Caco-2 (cell line): ENCODE measurements at regions not wholly inside any gene's neighbourhood (a gene's known extent, or its start where the extent isn't known, plus 50 kb on each side); places are given as distances from the start of the nearest gene placed in this dataset.
"Not testable (repeated sequence)": the region's sequence is repeated elsewhere in the genome, so short reads cannot be mapped to it uniquely, and the experiment has no call there.

Source experiments
- BruUV-seq: library from RNA; stranded (reverse); fragments of 400-500 nt; replicated peaks from 2 replicates; lab custom pipeline; 2021; lab: Mats Ljungman, UMichigan
- CTCF ChIA-PET: fragments of 300-600 bp; sonication (Branson Sonifier 250); formaldehyde crosslinking; loops from one replicate; lab custom pipeline; 2022; ENCODE audit warnings: antibody characterized with exemption; lab: Charles Lee
- POLR2A ChIA-PET: fragments of 300-600 bp; sonication (Branson Sonifier 250); formaldehyde crosslinking; loops from one replicate; lab custom pipeline; 2022; ENCODE audit warnings: antibody characterized with exemption; lab: Charles Lee
- DNase-seq, 2 experiments: peaks; one replicate each; pipeline versions ENCODE4 v3.0.0 to v3.0.0-alpha.2; 2020 to 2022
- H3K27me3 ChIP-seq: replicated peaks from 2 replicates; pipeline ENCODE4 v1.6.0; 2011; ENCODE audit warnings: low read length; ENCODE audit not compliant: control insufficient read depth, insufficient read depth
- H3K36me3 ChIP-seq: 2 replicates; pipeline ENCODE4 v1.5.1; 2011; ENCODE audit warnings: low read length; ENCODE audit not compliant: control insufficient read depth, insufficient read depth
- H3K4me1 ChIP-seq: fragments of 250-450 bp; sonication (Bioruptor Pico); 2 replicates; pipeline ENCODE4 v1.5.1; 2020; ENCODE audit warnings: mild to moderate bottlenecking
- H3K4me3 ChIP-seq: 2 replicates; pipeline ENCODE4 v1.5.1; 2011; ENCODE audit warnings: low read depth, mild to moderate bottlenecking, control low read depth, low read length
- H3K9me3 ChIP-seq: fragments of 250-450 bp; sonication (Bioruptor Pico); 2 replicates; pipeline ENCODE4 v1.5.1; 2020; ENCODE audit warnings: mild to moderate bottlenecking, moderate library complexity
- H3K27ac Mint-ChIP-seq: one replicate; pipeline ENCODE4 v1.8.0; 2022; ENCODE audit warnings: mixed read lengths; ENCODE audit not compliant: unreplicated experiment
- H3K27me3 Mint-ChIP-seq: one replicate; pipeline ENCODE4 v1.8.0; 2022; ENCODE audit warnings: mixed read lengths; ENCODE audit not compliant: insufficient read depth, unreplicated experiment
- H3K36me3 Mint-ChIP-seq: one replicate; pipeline ENCODE4 v1.8.0; 2022; ENCODE audit warnings: mild to moderate bottlenecking, mixed read lengths; ENCODE audit not compliant: insufficient read depth, unreplicated experiment
- H3K4me1 Mint-ChIP-seq: one replicate; pipeline ENCODE4 v1.8.0; 2022; ENCODE audit warnings: low read depth, mixed read lengths; ENCODE audit not compliant: unreplicated experiment
- H3K4me3 Mint-ChIP-seq: one replicate; pipeline ENCODE4 v1.8.0; 2022; ENCODE audit warnings: mild to moderate bottlenecking, moderate library complexity, mixed read lengths; ENCODE audit not compliant: unreplicated experiment
- H3K9me3 Mint-ChIP-seq: one replicate; pipeline ENCODE4 v1.8.0; 2022; ENCODE audit warnings: mixed read lengths; ENCODE audit not compliant: unreplicated experiment
- CTCF ChIP-seq, 2 experiments: fragments of 200-600 bp in 1 of 2; IDR thresholded peaks; 1 replicate in 1 of 2; 2 replicates in 1 of 2; pipeline versions ENCODE4 v1.5.1 to v1.8.0; 2011 to 2022; ENCODE audit warnings: antibody characterized with exemption in 1 of 2, control low read depth in 1 of 2, inconsistent platforms in 1 of 2, low read depth in 1 of 2, low read length in 1 of 2, mild to moderate bottlenecking in 1 of 2, moderate library complexity in 1 of 2; ENCODE audit not compliant: insufficient read depth in 1 of 2, severe bottlenecking in 1 of 2, unreplicated experiment in 1 of 2
- intact Hi-C: fragments of 100-400 bp; cut with micrococcal nuclease; formaldehyde crosslinking; loops from one replicate; pipeline ENCODE4 v1.10.0; 2022; ENCODE audit not compliant: unreplicated experiment

DNA sequence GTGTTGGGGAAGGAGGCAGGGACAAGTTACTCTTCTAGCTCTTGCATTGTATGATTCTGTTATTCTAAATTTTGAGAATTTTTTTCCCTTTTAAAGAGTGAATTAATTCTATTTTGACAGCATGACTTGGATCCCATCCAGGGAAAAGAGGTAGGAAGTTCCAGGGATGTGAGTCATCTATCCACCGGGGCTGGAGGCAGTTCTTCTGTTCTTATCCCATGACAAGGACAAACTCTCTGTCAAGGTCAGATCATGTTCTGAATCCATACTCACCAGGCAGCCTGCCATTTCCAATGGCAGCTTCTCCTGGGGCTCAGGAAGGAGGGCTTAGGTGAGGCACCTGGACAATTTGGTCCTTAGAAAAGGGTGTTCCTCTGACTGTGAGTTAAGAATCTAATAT, 132.0 kb upstream of the MED14 start:
- no peaks in the 10 kb centered on the region for H3K36me3 Mint-ChIP-seq
- no peak for TF ChIP-seq CTCF (IDR thresholded peaks at IDR 0.05; ENCODE audit: insufficient read depth in 1 of 2, low read depth in 1 of 2, low read length in 1 of 2, severe bottlenecking in 1 of 2, unreplicated experiment in 1 of 2)
- Histone ChIP-seq H3K36me3 (no peaks in the 10 kb centered on the region), H3K27me3 (no peaks in the 10 kb centered on the region), H3K9me3 (no peaks in the 10 kb centered on the region), H3K4me3 (no peak overlapping the region), H3K4me1 (no peaks in the 10 kb centered on the region)
- ChIA-PET CTCF (no interaction called here), POLR2A (no interaction called here)
- peaks cover 3% of the 10 kb centered on the region for H3K27me3 Mint-ChIP-seq
- H3K4me3 Mint-ChIP-seq = no peak overlapping the region
- no peak for DNase-seq
- H3K27ac Mint-ChIP-seq = no peak overlapping the region
- no TSS peak for BruUV-seq
- intact Hi-C loops = no loop called here
- no peaks in the 10 kb centered on the region for H3K9me3 Mint-ChIP-seq
- no peaks in the 10 kb centered on the region for H3K4me1 Mint-ChIP-seq

DNA sequence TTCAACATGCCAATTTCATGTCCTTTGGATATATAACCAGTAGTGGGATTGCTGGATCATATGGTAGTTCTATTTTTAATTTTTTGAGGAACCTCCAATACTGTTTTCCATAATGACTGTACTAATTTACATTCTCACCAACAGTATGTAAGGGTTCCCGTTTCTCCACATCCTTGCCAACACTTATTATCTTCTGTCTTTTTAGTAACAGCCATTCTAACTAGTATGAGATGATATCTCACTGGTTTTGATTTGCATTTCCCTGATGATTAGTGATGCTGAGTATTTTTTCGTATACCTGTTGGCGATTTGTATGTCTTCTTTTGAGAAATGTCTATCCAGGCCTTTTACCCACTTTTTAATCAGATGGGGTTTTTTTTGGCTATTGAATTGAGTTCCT, 133.5 kb upstream of the MED14 start:
- H3K27ac Mint-ChIP-seq = no peak overlapping the region
- Histone ChIP-seq H3K36me3 (no peaks in the 10 kb centered on the region), H3K4me3 (no peak overlapping the region), H3K4me1 (no peaks in the 10 kb centered on the region), H3K27me3 (no peaks in the 10 kb centered on the region), H3K9me3 (no peaks in the 10 kb centered on the region)
- ChIA-PET POLR2A (no interaction called here), CTCF (no interaction called here)
- no TSS peak for BruUV-seq
- no peaks in the 10 kb centered on the region for H3K36me3 Mint-ChIP-seq
- no peak for DNase-seq
- no peaks in the 10 kb centered on the region for H3K4me1 Mint-ChIP-seq
- intact Hi-C loops = no loop called here
- H3K4me3 Mint-ChIP-seq = no peak overlapping the region
- TF ChIP-seq CTCF (IDR thresholded peaks at IDR 0.05; ENCODE audit: insufficient read depth in 1 of 2, low read depth in 1 of 2, low read length in 1 of 2, severe bottlenecking in 1 of 2, unreplicated experiment in 1 of 2) = no peak
- no peaks in the 10 kb centered on the region for H3K9me3 Mint-ChIP-seq
- peaks cover 3% of the 10 kb centered on the region for H3K27me3 Mint-ChIP-seq

- DNase-seq, POLR2A ChIA-PET, H3K4me3 ChIP-seq, CTCF ChIA-PET, H3K9me3 Mint-ChIP-seq, H3K9me3 ChIP-seq, BruUV-seq, H3K4me1 Mint-ChIP-seq, H3K27me3 Mint-ChIP-seq, H3K27ac Mint-ChIP-seq, intact Hi-C loops, H3K36me3 Mint-ChIP-seq, H3K36me3 ChIP-seq, H3K4me1 ChIP-seq, H3K27me3 ChIP-seq, H3K4me3 Mint-ChIP-seq: not testable (repeated sequence)
Measured at GRCh38 chrX:40870982-40871381, 135.6 kb upstream of the MED14 start.
